ENCODE measurements at regions not wholly inside any gene's neighbourhood (a gene's known extent, or its start where the extent isn't known, plus 50 kb on each side); places are given as distances from the start of the nearest gene placed in this dataset.

- POLR2A ChIA-PET (ENCODE audit: low non-redundant PET): no interaction called here
- DNase-seq (ENCODE audit: low spot score): no peak
- CTCF ChIA-PET: no interaction called here
Observed at GRCh38 chr13:108087810-108088209, 127.5 kb downstream of the LIG4 start.

GRCh38 chr13:108086678-108087077 is 128.7 kb downstream of the LIG4 start:
- Histone ChIP-seq H3K4me1 (ENCODE audit: insufficient read depth, low read length, poor library complexity, severe bottlenecking) (no peaks in the 10 kb centered on the region), H3K27me3 (replicated peaks; ENCODE audit: insufficient read depth, low read depth, low read length, poor library complexity) (no peaks in the 10 kb centered on the region), H3K27ac (ENCODE audit: low read depth, low read length, poor library complexity, severe bottlenecking) (no peak overlapping the region), H3K4me3 (ENCODE audit: low read depth, low read length, poor library complexity, severe bottlenecking) (no peak overlapping the region), H3K36me3 (ENCODE audit: insufficient read depth, low read length, poor library complexity, severe bottlenecking) (no peaks in the 10 kb centered on the region), H3K9me3 (ENCODE audit: low read depth, low read length, poor library complexity, severe bottlenecking) (no peaks in the 10 kb centered on the region)
- no peak for TF ChIP-seq EZH2 (IDR thresholded peaks at IDR 0.05; ENCODE audit: borderline replicate concordance, low read depth, low read length, poor library complexity, severe bottlenecking)
- TF ChIP-seq CTCF (conservative IDR thresholded peaks at IDR 0.05; ENCODE audit: low read depth, low read length): peak; percentile 57
- no TSS peak for BruUV-seq (replicated peaks)
- POLR2A ChIA-PET (ENCODE audit: low non-redundant PET): no interaction called here
- peak; percentile 64 for DNase-seq (ENCODE audit: low spot score)
- intact Hi-C loops (cut with micrococcal nuclease; ENCODE audit: unreplicated experiment): loop anchor here (5.0 kb wide), 1 partner anchor 879 kb away; no protein-coding TSS in a partner anchor
- CTCF ChIA-PET: interaction anchor here (0.6 kb wide), 1 partner anchor 61 kb away, joined by 4 read pairs; no protein-coding TSS in a partner anchor

More at GRCh38 chr13:108087810-108088209, 127.5 kb downstream of the LIG4 start:
- Histone ChIP-seq H3K27me3 (replicated peaks; ENCODE audit: insufficient read depth, low read depth, low read length, poor library complexity) (no peaks in the 10 kb centered on the region), H3K9me3 (ENCODE audit: low read depth, low read length, poor library complexity, severe bottlenecking) (no peaks in the 10 kb centered on the region), H3K4me3 (ENCODE audit: low read depth, low read length, poor library complexity, severe bottlenecking) (no peak overlapping the region), H3K4me1 (ENCODE audit: insufficient read depth, low read length, poor library complexity, severe bottlenecking) (no peaks in the 10 kb centered on the region), H3K36me3 (ENCODE audit: insufficient read depth, low read length, poor library complexity, severe bottlenecking) (no peaks in the 10 kb centered on the region), H3K27ac (ENCODE audit: low read depth, low read length, poor library complexity, severe bottlenecking) (no peak overlapping the region)
- BruUV-seq (replicated peaks): no TSS peak
- intact Hi-C loops (cut with micrococcal nuclease; ENCODE audit: unreplicated experiment): loop anchor here (5.0 kb wide), 1 partner anchor 881 kb away; no protein-coding TSS in a partner anchor
- TF ChIP-seq CTCF (conservative IDR thresholded peaks at IDR 0.05; ENCODE audit: low read depth, low read length) (no peak), EZH2 (IDR thresholded peaks at IDR 0.05; ENCODE audit: borderline replicate concordance, low read depth, low read length, poor library complexity, severe bottlenecking) (no peak)

- TF ChIP-seq EZH2 (IDR thresholded peaks at IDR 0.05; ENCODE audit: borderline replicate concordance, low read depth, low read length, poor library complexity, severe bottlenecking) (no peak), CTCF (conservative IDR thresholded peaks at IDR 0.05; ENCODE audit: low read depth, low read length) (no peak)
- no peak for DNase-seq (ENCODE audit: low spot score)
- H3K4me1 ChIP-seq (ENCODE audit: insufficient read depth, low read length, poor library complexity, severe bottlenecking): no peaks in the 10 kb centered on the region
- no peak overlapping the region for H3K27ac ChIP-seq (ENCODE audit: low read depth, low read length, poor library complexity, severe bottlenecking)
- H3K9me3 ChIP-seq (ENCODE audit: low read depth, low read length, poor library complexity, severe bottlenecking): no peaks in the 10 kb centered on the region
- H3K4me3 ChIP-seq (ENCODE audit: low read depth, low read length, poor library complexity, severe bottlenecking): no peak overlapping the region
- POLR2A ChIA-PET (ENCODE audit: low non-redundant PET): no interaction called here
- no peaks in the 10 kb centered on the region for H3K36me3 ChIP-seq (ENCODE audit: insufficient read depth, low read length, poor library complexity, severe bottlenecking)
- no TSS peak for BruUV-seq (replicated peaks)
- CTCF ChIA-PET: no interaction called here
- intact Hi-C loops (cut with micrococcal nuclease; ENCODE audit: unreplicated experiment): loop anchor here (5.0 kb wide), 1 partner anchor 878 kb away; no protein-coding TSS in a partner anchor
- H3K27me3 ChIP-seq (replicated peaks; ENCODE audit: insufficient read depth, low read depth, low read length, poor library complexity): no peaks in the 10 kb centered on the region
Observed at GRCh38 chr13:108084840-108085239, 130.5 kb downstream of the LIG4 start.

Measured in A673 (cell line).